ENCODE measurements at regions not wholly inside any gene's neighbourhood (a gene's known extent, or its start where the extent isn't known, plus 50 kb on each side); places are given as distances from the start of the nearest gene placed in this dataset.
"Not testable (repeated sequence)": the region's sequence is repeated elsewhere in the genome, so short reads cannot be mapped to it uniquely, and the experiment has no call there.

- DNase-seq: not testable (repeated sequence)
These were observed 125.6 kb upstream of the LRATD1 start for GRCh38 chr2:14506955-14507354.

GRCh38 chr2:14511541-14511940 lies 121.0 kb upstream of the LRATD1 start:
- DNase-seq: no peak

- DNase-seq: no peak
These were observed 118.6 kb upstream of the LRATD1 start for GRCh38 chr2:14513903-14514302.

GRCh38 chr2:14516844-14517243 lies 115.7 kb upstream of the LRATD1 start:
- no peak for DNase-seq

GRCh38 chr2:14517731-14518130 lies 114.8 kb upstream of the LRATD1 start:
- no peak for DNase-seq

- no peak for DNase-seq
These were observed 112.1 kb upstream of the LRATD1 start for GRCh38 chr2:14520385-14520945.

GRCh38 chr2:14524041-14524802 lies 108.3 kb upstream of the LRATD1 start:
- no peak for DNase-seq

GRCh38 chr2:14524803-14525080 lies 107.8 kb upstream of the LRATD1 start:
- no peak for DNase-seq

- no peak for DNase-seq
These were observed 102.0 kb upstream of the LRATD1 start for GRCh38 chr2:14530506-14530905.

GRCh38 chr2:14533131-14533757 lies 99.3 kb upstream of the LRATD1 start:
- no peak for DNase-seq

GRCh38 chr2:14535156-14535555 lies 97.4 kb upstream of the LRATD1 start:
- DNase-seq: no peak

GRCh38 chr2:14536976-14537375 lies 95.5 kb upstream of the LRATD1 start:
- DNase-seq: no peak

- no peak for DNase-seq
These were observed 92.5 kb upstream of the LRATD1 start for GRCh38 chr2:14540015-14540414.

GRCh38 chr2:14543284-14543683 lies 89.2 kb upstream of the LRATD1 start:
- no peak for DNase-seq

GRCh38 chr2:14544247-14544646 lies 88.3 kb upstream of the LRATD1 start:
- no peak for DNase-seq

- DNase-seq: no peak
These were observed 84.7 kb upstream of the LRATD1 start for GRCh38 chr2:14547830-14548229.

- DNase-seq: no peak
These were observed 81.9 kb upstream of the LRATD1 start for GRCh38 chr2:14550658-14551057.

GRCh38 chr2:14551069-14551468 lies 81.4 kb upstream of the LRATD1 start:
- DNase-seq: no peak

- DNase-seq: no peak
These were observed 80.2 kb upstream of the LRATD1 start for GRCh38 chr2:14552286-14552685.

- no peak for DNase-seq
These were observed 79.7 kb upstream of the LRATD1 start for GRCh38 chr2:14552818-14553217.

GRCh38 chr2:14554849-14555545 lies 77.5 kb upstream of the LRATD1 start:
- no peak for DNase-seq

- no peak for DNase-seq
These were observed 75.4 kb upstream of the LRATD1 start for GRCh38 chr2:14557111-14557510.

- DNase-seq: no peak
These were observed 74.6 kb upstream of the LRATD1 start for GRCh38 chr2:14557916-14558315.

- DNase-seq: no peak
These were observed 74.1 kb upstream of the LRATD1 start for GRCh38 chr2:14558335-14558919.

Measured in bone marrow (tissue), 2 donors.